Gastroesophageal sphincter (tissue), 3 donors: ENCODE measurements at regions not wholly inside any gene's neighbourhood (a gene's known extent, or its start where the extent isn't known, plus 50 kb on each side); places are given as distances from the start of the nearest gene placed in this dataset.

Experiments
- POLR2A ChIP-seq, 2 donors: fragments of 450-650 bp; IDR thresholded peaks; one replicate each; pipeline ENCODE4 v1.6.1; 2017; ENCODE audit warnings: antibody characterized with exemption in 2 of 2, mild to moderate bottlenecking in 2 of 2, moderate library complexity in 1 of 2
- TF ChIP-seq, protein P1 (sequence below), 4 experiments: fragments of 200-600 bp in 2 of 4; fragments of 450-650 bp in 2 of 4; sonication (generic) in 1 of 4; IDR thresholded peaks; one replicate each; pipeline ENCODE4 v1.5.1; 2017 to 2019; ENCODE audit warnings: antibody characterized with exemption in 4 of 4, mild to moderate bottlenecking in 2 of 4, moderate library complexity in 2 of 4

DNA sequence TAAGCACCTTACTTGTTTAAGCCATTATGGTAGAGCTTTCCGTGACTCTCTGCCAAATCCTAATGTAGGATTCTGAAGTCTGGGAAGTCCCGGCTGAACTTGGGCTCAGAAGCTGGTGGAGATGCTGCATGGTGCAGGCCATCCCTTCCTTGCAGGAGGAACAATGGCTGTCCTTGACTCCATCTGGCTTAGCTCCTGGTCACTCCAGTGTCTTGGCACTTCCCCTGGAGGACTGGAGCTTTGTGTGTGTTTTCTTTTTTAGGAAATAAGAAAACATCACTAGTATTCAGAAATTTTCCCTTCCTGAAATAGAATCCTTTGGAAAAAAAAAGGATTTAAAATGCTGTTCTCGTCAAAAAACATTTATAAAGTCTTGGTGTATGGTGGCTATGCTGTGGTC lies 209.3 kb upstream of the ROPN1 start:
- TF ChIP-seq, protein P1, sequence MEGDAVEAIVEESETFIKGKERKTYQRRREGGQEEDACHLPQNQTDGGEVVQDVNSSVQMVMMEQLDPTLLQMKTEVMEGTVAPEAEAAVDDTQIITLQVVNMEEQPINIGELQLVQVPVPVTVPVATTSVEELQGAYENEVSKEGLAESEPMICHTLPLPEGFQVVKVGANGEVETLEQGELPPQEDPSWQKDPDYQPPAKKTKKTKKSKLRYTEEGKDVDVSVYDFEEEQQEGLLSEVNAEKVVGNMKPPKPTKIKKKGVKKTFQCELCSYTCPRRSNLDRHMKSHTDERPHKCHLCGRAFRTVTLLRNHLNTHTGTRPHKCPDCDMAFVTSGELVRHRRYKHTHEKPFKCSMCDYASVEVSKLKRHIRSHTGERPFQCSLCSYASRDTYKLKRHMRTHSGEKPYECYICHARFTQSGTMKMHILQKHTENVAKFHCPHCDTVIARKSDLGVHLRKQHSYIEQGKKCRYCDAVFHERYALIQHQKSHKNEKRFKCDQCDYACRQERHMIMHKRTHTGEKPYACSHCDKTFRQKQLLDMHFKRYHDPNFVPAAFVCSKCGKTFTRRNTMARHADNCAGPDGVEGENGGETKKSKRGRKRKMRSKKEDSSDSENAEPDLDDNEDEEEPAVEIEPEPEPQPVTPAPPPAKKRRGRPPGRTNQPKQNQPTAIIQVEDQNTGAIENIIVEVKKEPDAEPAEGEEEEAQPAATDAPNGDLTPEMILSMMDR (IDR thresholded peaks at IDR 0.05), result no peak
- no peak for TF ChIP-seq POLR2A (IDR thresholded peaks at IDR 0.05)
